ENCODE measurements at regions not wholly inside any gene's neighbourhood (a gene's known extent, or its start where the extent isn't known, plus 50 kb on each side); places are given as distances from the start of the nearest gene placed in this dataset.

- no peak overlapping the region for H3K27ac ChIP-seq
- TF ChIP-seq ZFX (IDR thresholded peaks at IDR 0.05; ENCODE audit: borderline replicate concordance) (no peak), CTCF (IDR thresholded peaks at IDR 0.05) (no peak)
These were observed 697.3 kb downstream of the CETN3 start for GRCh38 chr5:89712134-89712700.

DNA sequence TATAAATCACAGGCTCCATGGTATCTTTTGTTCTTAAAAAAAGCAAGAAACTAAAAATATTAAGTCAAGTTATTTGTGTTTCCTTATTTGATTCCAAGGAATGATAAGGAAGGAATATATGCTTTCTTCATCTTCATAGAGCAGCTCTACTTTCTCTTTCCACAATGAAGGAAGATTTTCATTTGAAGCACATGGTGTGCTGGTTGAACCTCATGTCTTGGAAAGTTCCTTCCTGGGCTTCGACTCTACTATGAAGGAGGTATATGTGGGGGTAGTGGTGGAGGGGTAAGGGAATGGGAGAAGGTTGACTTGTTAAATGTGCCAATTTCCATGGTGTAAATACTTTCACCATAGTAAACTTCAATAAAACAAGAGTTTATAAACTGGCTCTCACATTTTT lies 698.0 kb downstream of the CETN3 start:
- no peak overlapping the region for H3K27ac ChIP-seq
- TF ChIP-seq CTCF (IDR thresholded peaks at IDR 0.05) (no peak), ZFX (IDR thresholded peaks at IDR 0.05; ENCODE audit: borderline replicate concordance) (no peak)

DNA sequence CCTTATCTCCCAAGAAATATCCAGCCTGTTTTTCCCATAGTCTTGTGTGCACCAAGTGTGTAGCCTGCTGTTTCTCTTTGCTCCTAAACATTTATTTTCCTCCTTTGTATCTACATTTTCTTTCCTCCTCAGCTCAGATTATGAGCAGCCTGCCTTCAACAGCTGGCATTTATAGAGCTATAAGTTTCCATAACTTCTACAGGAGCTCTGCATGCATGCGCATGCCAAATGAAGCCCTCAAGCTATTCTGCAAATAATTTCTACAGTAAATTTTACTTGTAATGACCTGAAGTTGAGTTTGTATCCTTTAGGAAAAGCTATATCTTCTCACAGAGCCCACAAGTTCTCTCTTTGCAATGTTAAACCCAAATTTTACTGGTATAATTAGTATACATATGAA lies 699.5 kb downstream of the CETN3 start:
- H3K27ac ChIP-seq = no peak overlapping the region
- no peak for TF ChIP-seq ZFX (IDR thresholded peaks at IDR 0.05; ENCODE audit: borderline replicate concordance)
- TF ChIP-seq CTCF (IDR thresholded peaks at IDR 0.05) = no peak

DNA sequence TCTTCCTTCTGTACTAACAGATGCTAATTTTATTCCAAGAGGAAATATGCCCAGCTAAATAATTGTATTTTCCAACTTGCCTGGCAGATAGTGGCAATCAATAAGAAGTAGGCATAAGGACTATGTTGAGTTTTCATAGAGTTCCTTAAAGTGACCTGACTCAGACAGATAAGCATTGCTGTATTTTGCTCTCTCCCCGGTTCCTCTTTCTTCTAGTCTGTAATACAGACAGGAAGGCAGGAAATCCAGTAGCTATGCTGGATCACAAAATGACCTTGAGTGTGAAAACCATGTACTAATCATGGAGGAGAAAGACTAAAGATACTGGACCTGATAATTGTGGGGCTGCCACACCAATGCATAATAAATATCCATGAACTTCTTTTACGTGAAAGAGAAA lies 701.7 kb downstream of the CETN3 start:
- no peak overlapping the region for H3K27ac ChIP-seq
- TF ChIP-seq CTCF (IDR thresholded peaks at IDR 0.05) = no peak
- no peak for TF ChIP-seq ZFX (IDR thresholded peaks at IDR 0.05; ENCODE audit: borderline replicate concordance)

DNA sequence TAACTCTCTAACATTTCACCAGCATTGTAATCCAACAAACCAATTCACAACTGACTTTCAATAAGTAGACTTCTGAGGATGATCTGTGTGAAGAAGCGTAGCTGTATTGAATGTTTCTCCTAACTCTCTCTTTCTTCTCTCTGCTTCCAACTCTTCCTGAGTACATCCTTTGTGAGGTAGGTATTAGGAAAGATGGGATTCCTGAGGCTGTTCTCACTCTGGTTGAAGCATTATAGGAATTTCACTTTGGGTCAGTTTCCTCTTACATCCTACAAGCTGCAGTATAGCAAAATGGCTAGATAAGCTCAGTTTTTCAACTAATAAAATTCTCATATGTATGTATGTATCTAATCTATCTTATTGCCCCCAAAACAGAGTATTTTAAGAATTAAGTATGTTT lies 702.8 kb downstream of the CETN3 start:
- TF ChIP-seq CTCF (IDR thresholded peaks at IDR 0.05) = no peak
- TF ChIP-seq ZFX (IDR thresholded peaks at IDR 0.05; ENCODE audit: borderline replicate concordance) = no peak

DNA sequence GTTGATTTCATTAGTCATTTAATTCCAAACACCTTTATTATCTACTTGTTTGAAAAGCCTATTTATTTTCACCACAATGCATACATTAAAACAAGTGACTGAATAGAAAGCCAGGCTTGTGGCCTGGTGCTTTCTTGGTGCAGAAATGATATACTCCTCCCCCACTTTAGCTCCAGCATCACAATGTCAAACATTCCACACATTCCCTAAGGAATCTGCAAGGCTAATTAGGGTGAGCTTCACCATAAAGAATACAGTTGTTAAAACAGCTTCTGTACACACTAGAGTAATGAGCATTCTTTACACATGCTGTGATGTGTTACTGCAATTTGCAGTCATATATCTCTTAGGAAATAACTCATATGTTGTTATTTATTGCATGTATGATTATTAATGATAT lies 705.7 kb downstream of the CETN3 start:
- no peak overlapping the region for H3K27ac ChIP-seq
- no peak for TF ChIP-seq ZFX (IDR thresholded peaks at IDR 0.05; ENCODE audit: borderline replicate concordance)
- no peak for TF ChIP-seq CTCF (IDR thresholded peaks at IDR 0.05)

More for the DNA sequence above, 702.8 kb downstream of the CETN3 start:
- no peak overlapping the region for H3K27ac ChIP-seq

GRCh38 chr5:89698028-89698427 lies 711.5 kb downstream of the CETN3 start:
- no peak overlapping the region for H3K27ac ChIP-seq
- TF ChIP-seq ZFX (IDR thresholded peaks at IDR 0.05; ENCODE audit: borderline replicate concordance) (no peak), CTCF (IDR thresholded peaks at IDR 0.05) (no peak)
